ENCODE measurements at regions not wholly inside any gene's neighbourhood (a gene's known extent, or its start where the extent isn't known, plus 50 kb on each side); places are given as distances from the start of the nearest gene placed in this dataset.
"Not testable (repeated sequence)": the region's sequence is repeated elsewhere in the genome, so short reads cannot be mapped to it uniquely, and the experiment has no call there.

GRCh38 chr12:46653311-46653710 is 172.5 kb downstream of the SLC38A4 start:
- H3K4me3 ChIP-seq (ENCODE audit: low read depth, low read length) = no peak overlapping the region
- no peaks in the 10 kb centered on the region for H3K36me3 ChIP-seq (replicated peaks)
- DNase-seq = no peak
- no peak overlapping the region for H3K27ac ChIP-seq
- no peaks in the 10 kb centered on the region for H3K27me3 ChIP-seq (replicated peaks)
- in situ Hi-C loops (cut with HindIII; ENCODE audit: low pct_ligation_motif_present, low sequenced_read_pairs) = no loop called here
- TF ChIP-seq, protein P1, sequence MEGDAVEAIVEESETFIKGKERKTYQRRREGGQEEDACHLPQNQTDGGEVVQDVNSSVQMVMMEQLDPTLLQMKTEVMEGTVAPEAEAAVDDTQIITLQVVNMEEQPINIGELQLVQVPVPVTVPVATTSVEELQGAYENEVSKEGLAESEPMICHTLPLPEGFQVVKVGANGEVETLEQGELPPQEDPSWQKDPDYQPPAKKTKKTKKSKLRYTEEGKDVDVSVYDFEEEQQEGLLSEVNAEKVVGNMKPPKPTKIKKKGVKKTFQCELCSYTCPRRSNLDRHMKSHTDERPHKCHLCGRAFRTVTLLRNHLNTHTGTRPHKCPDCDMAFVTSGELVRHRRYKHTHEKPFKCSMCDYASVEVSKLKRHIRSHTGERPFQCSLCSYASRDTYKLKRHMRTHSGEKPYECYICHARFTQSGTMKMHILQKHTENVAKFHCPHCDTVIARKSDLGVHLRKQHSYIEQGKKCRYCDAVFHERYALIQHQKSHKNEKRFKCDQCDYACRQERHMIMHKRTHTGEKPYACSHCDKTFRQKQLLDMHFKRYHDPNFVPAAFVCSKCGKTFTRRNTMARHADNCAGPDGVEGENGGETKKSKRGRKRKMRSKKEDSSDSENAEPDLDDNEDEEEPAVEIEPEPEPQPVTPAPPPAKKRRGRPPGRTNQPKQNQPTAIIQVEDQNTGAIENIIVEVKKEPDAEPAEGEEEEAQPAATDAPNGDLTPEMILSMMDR (IDR thresholded peaks at IDR 0.05; ENCODE audit: low read depth, low read length, missing control alignments) = no peak

- H3K27me3 ChIP-seq (replicated peaks) = no peaks in the 10 kb centered on the region
- TF ChIP-seq, protein P1 (IDR thresholded peaks at IDR 0.05; ENCODE audit: low read depth, low read length, missing control alignments) = no peak
- no peaks in the 10 kb centered on the region for H3K36me3 ChIP-seq (replicated peaks)
- in situ Hi-C loops (cut with HindIII; ENCODE audit: low pct_ligation_motif_present, low sequenced_read_pairs) = no loop called here
- no peak overlapping the region for H3K4me3 ChIP-seq (ENCODE audit: low read depth, low read length)
- DNase-seq = no peak
- no peak overlapping the region for H3K27ac ChIP-seq
Measured at GRCh38 chr12:46652692-46653091, 173.1 kb downstream of the SLC38A4 start.

DNA sequence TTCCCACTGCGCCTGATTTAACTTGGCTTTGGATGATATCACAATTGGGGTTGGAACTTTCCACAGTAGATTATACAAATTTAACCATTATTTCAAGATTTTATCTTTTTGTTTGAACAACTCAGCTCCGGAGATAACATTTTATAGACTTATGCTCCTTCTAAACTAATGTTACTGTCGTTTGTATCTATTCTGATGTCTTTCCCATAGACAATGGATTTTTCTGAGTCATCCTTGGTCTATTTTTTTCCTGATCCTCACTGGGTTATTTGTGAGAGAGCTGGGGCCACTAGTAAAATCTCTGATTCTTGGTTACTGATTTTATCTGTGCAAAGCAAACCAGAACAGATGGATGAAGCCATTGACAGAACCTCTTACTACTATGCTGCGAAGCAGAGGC is 175.1 kb downstream of the SLC38A4 start:
- H3K27me3 ChIP-seq (replicated peaks) = no peaks in the 10 kb centered on the region
- TF ChIP-seq, protein P1 (IDR thresholded peaks at IDR 0.05; ENCODE audit: low read depth, low read length, missing control alignments) = no peak
- H3K4me3 ChIP-seq (ENCODE audit: low read depth, low read length) = no peak overlapping the region
- no peak overlapping the region for H3K27ac ChIP-seq
- in situ Hi-C loops (cut with HindIII; ENCODE audit: low pct_ligation_motif_present, low sequenced_read_pairs) = no loop called here
- no peaks in the 10 kb centered on the region for H3K36me3 ChIP-seq (replicated peaks)
- no peak for DNase-seq

- DNase-seq = no peak
- in situ Hi-C loops (cut with HindIII; ENCODE audit: low pct_ligation_motif_present, low sequenced_read_pairs) = no loop called here
- Histone ChIP-seq H3K27ac (no peak overlapping the region), H3K4me3 (ENCODE audit: low read depth, low read length) (no peak overlapping the region), H3K27me3 (replicated peaks) (no peaks in the 10 kb centered on the region), H3K36me3 (replicated peaks) (no peaks in the 10 kb centered on the region)
- TF ChIP-seq, protein P1 (IDR thresholded peaks at IDR 0.05; ENCODE audit: low read depth, low read length, missing control alignments) = no peak
Measured at GRCh38 chr12:46649433-46649832, 176.4 kb downstream of the SLC38A4 start.

- no peak overlapping the region for H3K4me3 ChIP-seq (ENCODE audit: low read depth, low read length)
- TF ChIP-seq, protein P1 (IDR thresholded peaks at IDR 0.05; ENCODE audit: low read depth, low read length, missing control alignments) = no peak
- H3K27me3 ChIP-seq (replicated peaks) = no peaks in the 10 kb centered on the region
- in situ Hi-C loops (cut with HindIII; ENCODE audit: low pct_ligation_motif_present, low sequenced_read_pairs) = no loop called here
- no peak overlapping the region for H3K27ac ChIP-seq
- no peaks in the 10 kb centered on the region for H3K36me3 ChIP-seq (replicated peaks)
- DNase-seq = no peak
Measured at GRCh38 chr12:46647034-46647433, 178.8 kb downstream of the SLC38A4 start.

DNA sequence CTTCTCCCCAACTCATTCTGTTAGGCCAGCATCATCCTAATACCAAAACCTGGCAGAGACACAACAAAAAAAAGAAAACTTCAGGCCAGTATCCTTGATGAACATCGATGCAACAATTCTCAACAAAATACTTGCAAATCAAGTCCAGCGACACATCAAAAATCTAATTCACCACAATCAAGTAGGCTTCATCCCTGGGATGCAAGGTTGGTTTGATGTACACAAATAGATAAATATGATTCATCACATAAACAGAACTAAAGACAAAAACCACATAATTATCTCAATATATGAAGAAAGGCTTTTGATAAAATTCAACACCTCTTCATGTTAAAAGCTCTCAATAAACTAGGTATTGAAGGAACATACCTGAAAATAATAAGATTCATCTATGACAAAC is 184.1 kb downstream of the SLC38A4 start:
- in situ Hi-C loops (cut with HindIII; ENCODE audit: low pct_ligation_motif_present, low sequenced_read_pairs); H3K36me3 ChIP-seq (replicated peaks); H3K27me3 ChIP-seq (replicated peaks); H3K4me3 ChIP-seq (ENCODE audit: low read depth, low read length); DNase-seq; H3K27ac ChIP-seq: not testable (repeated sequence)

All from brain microvascular endothelial cell (primary cell).